HG03558 (cell line): ENCODE measurements at regions not wholly inside any gene's neighbourhood (a gene's known extent, or its start where the extent isn't known, plus 50 kb on each side); places are given as distances from the start of the nearest gene placed in this dataset.
"Not testable (repeated sequence)": the region's sequence is repeated elsewhere in the genome, so short reads cannot be mapped to it uniquely, and the experiment has no call there.

Experiments
- ATAC-seq: cut with Tn5 transposase; IDR thresholded peaks from one replicate; pipeline ENCODE4 v1.9.1; 2021; ENCODE audit warnings: moderate number of reproducible peaks; ENCODE audit not compliant: unreplicated experiment; ENCODE audit errors: extremely low read depth

- no peak for ATAC-seq
These were observed 621.2 kb upstream of the EYS start for GRCh38 chr6:66328200-66328599.

GRCh38 chr6:66326228-66326627 is 619.2 kb upstream of the EYS start:
- no peak for ATAC-seq

GRCh38 chr6:66321017-66321416 is 614.0 kb upstream of the EYS start:
- ATAC-seq, result no peak

GRCh38 chr6:66307490-66307889 is 600.5 kb upstream of the EYS start:
- ATAC-seq, result no peak

GRCh38 chr6:66291905-66292304 is 584.9 kb upstream of the EYS start:
- ATAC-seq, result no peak

GRCh38 chr6:66289889-66290288 is 582.9 kb upstream of the EYS start:
- no peak for ATAC-seq

GRCh38 chr6:66278115-66278514 is 571.1 kb upstream of the EYS start:
- ATAC-seq, result no peak

GRCh38 chr6:66277400-66277799 is 570.4 kb upstream of the EYS start:
- no peak for ATAC-seq

- no peak for ATAC-seq
These were observed 558.7 kb upstream of the EYS start for GRCh38 chr6:66265737-66266136.

GRCh38 chr6:66264376-66264775 is 557.4 kb upstream of the EYS start:
- ATAC-seq, result no peak

- not testable (repeated sequence) for ATAC-seq
These were observed 551.9 kb upstream of the EYS start for GRCh38 chr6:66258731-66259487.

- ATAC-seq, result no peak
These were observed 538.2 kb upstream of the EYS start for GRCh38 chr6:66245231-66245630.

GRCh38 chr6:66238851-66239250 is 531.8 kb upstream of the EYS start:
- no peak for ATAC-seq

- no peak for ATAC-seq
These were observed 525.9 kb upstream of the EYS start for GRCh38 chr6:66232890-66233289.

GRCh38 chr6:66230591-66230990 is 523.6 kb upstream of the EYS start:
- no peak for ATAC-seq

GRCh38 chr6:66226109-66226508 is 519.1 kb upstream of the EYS start:
- ATAC-seq, result no peak

- ATAC-seq, result no peak
These were observed 503.9 kb upstream of the EYS start for GRCh38 chr6:66210964-66211363.

GRCh38 chr6:66200390-66200789 is 493.4 kb upstream of the EYS start:
- ATAC-seq, result no peak

GRCh38 chr6:66199171-66199570 is 492.1 kb upstream of the EYS start:
- ATAC-seq, result no peak

- ATAC-seq, result no peak
These were observed 491.1 kb upstream of the EYS start for GRCh38 chr6:66198062-66198624.

GRCh38 chr6:66190858-66191257 is 483.8 kb upstream of the EYS start:
- ATAC-seq, result no peak

- ATAC-seq, result no peak
These were observed 482.9 kb upstream of the EYS start for GRCh38 chr6:66189915-66190314.
